OCI-LY7 (cell line): ENCODE measurements at regions not wholly inside any gene's neighbourhood (a gene's known extent, or its start where the extent isn't known, plus 50 kb on each side); places are given as distances from the start of the nearest gene placed in this dataset.

Experiments
- EZH2phosphoT487 ChIP-seq: fragments of 200-600 bp; sonication (generic); IDR thresholded peaks from 2 replicates; pipeline ENCODE4 v1.6.1; 2018; ENCODE audit warnings: low read depth, borderline replicate concordance, mild to moderate bottlenecking, mixed run types, antibody characterized with exemption, low read length, moderate library complexity, mixed read lengths
- TF ChIP-seq, protein P1 (sequence below): fragments of 200-600 bp; sonication (generic); conservative IDR thresholded peaks from 2 replicates; pipeline ENCODE4 v1.5.1; 2014; ENCODE audit warnings: mild to moderate bottlenecking, antibody characterized with exemption, low read length, moderate library complexity, mixed read lengths

DNA sequence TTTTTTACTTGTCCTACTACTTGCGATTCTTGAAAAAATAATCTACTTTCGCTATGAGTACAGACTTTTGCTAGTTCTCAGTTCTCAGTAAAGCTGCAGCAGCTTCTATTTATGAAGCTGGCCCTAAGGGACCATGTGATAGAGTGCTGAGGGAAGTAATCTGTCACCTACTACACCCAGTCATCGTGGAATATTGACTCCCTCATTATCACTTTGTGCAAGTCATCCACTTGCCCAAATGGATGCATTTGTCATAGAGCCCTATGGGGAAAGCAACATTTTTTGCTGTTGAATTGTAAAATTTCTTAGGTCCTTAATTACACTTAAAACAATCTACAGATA is 1919.8 kb downstream of the SUCLG1 start:
- TF ChIP-seq, protein P1, sequence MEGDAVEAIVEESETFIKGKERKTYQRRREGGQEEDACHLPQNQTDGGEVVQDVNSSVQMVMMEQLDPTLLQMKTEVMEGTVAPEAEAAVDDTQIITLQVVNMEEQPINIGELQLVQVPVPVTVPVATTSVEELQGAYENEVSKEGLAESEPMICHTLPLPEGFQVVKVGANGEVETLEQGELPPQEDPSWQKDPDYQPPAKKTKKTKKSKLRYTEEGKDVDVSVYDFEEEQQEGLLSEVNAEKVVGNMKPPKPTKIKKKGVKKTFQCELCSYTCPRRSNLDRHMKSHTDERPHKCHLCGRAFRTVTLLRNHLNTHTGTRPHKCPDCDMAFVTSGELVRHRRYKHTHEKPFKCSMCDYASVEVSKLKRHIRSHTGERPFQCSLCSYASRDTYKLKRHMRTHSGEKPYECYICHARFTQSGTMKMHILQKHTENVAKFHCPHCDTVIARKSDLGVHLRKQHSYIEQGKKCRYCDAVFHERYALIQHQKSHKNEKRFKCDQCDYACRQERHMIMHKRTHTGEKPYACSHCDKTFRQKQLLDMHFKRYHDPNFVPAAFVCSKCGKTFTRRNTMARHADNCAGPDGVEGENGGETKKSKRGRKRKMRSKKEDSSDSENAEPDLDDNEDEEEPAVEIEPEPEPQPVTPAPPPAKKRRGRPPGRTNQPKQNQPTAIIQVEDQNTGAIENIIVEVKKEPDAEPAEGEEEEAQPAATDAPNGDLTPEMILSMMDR, result no peak
- TF ChIP-seq EZH2phosphoT487, result no peak
